SK-N-SH (cell line): ENCODE measurements at regions not wholly inside any gene's neighbourhood (a gene's known extent, or its start where the extent isn't known, plus 50 kb on each side); places are given as distances from the start of the nearest gene placed in this dataset.

Experiments used
- EZH2phosphoT487 ChIP-seq: fragments of 200-600 bp; sonication (generic); IDR thresholded peaks from 2 replicates; pipeline ENCODE4 v1.6.1; 2017; ENCODE audit warnings: low read depth, mixed run types, mild to moderate bottlenecking, antibody characterized with exemption, moderate library complexity, borderline replicate concordance
- PBX3 ChIP-seq: IDR thresholded peaks from 2 replicates; pipeline ENCODE4; 2012
- RFX5 ChIP-seq: IDR thresholded peaks from 2 replicates; pipeline ENCODE4 v1.6.1; 2012; ENCODE audit warnings: mild to moderate bottlenecking, improper control_type of control experiment, low read length
- TCF12 ChIP-seq: IDR thresholded peaks from 2 replicates; pipeline ENCODE4 v1.4.0; 2012
- USF2 ChIP-seq: fragments of 150-350 bp; IDR thresholded peaks from 2 replicates; pipeline ENCODE4 v1.6.1; 2017; ENCODE audit warnings: antibody characterized with exemption, low read length, low read depth, borderline replicate concordance
- TF ChIP-seq, protein P1 (sequence below): IDR thresholded peaks from 2 replicates; pipeline ENCODE4 v1.4.0; 2012; ENCODE audit warnings: low read depth
- TF ChIP-seq, protein P2 (sequence below): fragments of 200-600 bp; sonication (generic); IDR thresholded peaks from 2 replicates; pipeline ENCODE4 v1.6.1; 2017; ENCODE audit warnings: antibody characterized with exemption, mild to moderate bottlenecking, moderate library complexity

DNA sequence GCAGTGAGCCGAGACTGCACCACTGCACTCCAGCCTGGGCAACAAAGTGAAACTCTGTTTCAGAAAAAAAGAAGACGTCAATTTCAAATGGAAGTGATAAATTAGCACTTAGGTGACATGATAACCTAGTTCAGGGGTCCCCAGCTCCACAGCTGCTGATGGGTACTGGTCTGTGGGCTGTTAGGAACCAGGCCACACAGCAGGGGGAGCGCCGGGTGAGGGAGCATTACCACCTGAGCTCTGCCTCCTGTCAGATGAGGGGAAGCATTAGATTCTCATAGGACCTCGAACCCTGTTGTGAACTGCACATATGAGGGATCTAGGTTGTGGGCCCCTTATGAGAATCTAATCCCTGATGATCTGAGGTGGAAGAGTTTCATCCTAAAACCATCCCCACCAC is 253.0 kb downstream of the FOXL1 start:
- TF ChIP-seq, protein P1, sequence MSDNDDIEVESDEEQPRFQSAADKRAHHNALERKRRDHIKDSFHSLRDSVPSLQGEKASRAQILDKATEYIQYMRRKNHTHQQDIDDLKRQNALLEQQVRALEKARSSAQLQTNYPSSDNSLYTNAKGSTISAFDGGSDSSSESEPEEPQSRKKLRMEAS = no peak
- TF ChIP-seq, protein P2, sequence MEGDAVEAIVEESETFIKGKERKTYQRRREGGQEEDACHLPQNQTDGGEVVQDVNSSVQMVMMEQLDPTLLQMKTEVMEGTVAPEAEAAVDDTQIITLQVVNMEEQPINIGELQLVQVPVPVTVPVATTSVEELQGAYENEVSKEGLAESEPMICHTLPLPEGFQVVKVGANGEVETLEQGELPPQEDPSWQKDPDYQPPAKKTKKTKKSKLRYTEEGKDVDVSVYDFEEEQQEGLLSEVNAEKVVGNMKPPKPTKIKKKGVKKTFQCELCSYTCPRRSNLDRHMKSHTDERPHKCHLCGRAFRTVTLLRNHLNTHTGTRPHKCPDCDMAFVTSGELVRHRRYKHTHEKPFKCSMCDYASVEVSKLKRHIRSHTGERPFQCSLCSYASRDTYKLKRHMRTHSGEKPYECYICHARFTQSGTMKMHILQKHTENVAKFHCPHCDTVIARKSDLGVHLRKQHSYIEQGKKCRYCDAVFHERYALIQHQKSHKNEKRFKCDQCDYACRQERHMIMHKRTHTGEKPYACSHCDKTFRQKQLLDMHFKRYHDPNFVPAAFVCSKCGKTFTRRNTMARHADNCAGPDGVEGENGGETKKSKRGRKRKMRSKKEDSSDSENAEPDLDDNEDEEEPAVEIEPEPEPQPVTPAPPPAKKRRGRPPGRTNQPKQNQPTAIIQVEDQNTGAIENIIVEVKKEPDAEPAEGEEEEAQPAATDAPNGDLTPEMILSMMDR = peak; percentile 21
- TF ChIP-seq PBX3 (no peak), EZH2phosphoT487 (no peak), USF2 (no peak), RFX5 (no peak), TCF12 (no peak)
